Stimulated activated CD8-positive, alpha-beta memory T cell treated with anti-CD3 and anti-CD28 coated beads, Interleukin-15, amount 100 ng/mL, for 24 hours (primary cell): ENCODE measurements at regions not wholly inside any gene's neighbourhood (a gene's known extent, or its start where the extent isn't known, plus 50 kb on each side); places are given as distances from the start of the nearest gene placed in this dataset.
"Not testable (repeated sequence)": the region's sequence is repeated elsewhere in the genome, so short reads cannot be mapped to it uniquely, and the experiment has no call there.

Source experiments
- DNase-seq: peaks from one replicate; pipeline ENCODE4 v3.0.0-alpha.2; 2020; ENCODE audit warnings: low read depth

GRCh38 chr7:68754414-68754813 is 843.9 kb upstream of the AUTS2 start:
- no peak for DNase-seq

GRCh38 chr7:68756986-68757495 is 841.2 kb upstream of the AUTS2 start:
- DNase-seq: no peak

- no peak for DNase-seq
These were observed 837.7 kb upstream of the AUTS2 start for GRCh38 chr7:68760556-68760955.

GRCh38 chr7:68767462-68767861 is 830.8 kb upstream of the AUTS2 start:
- DNase-seq: no peak

GRCh38 chr7:68770649-68771048 is 827.6 kb upstream of the AUTS2 start:
- DNase-seq: no peak

GRCh38 chr7:68776326-68776725 is 821.9 kb upstream of the AUTS2 start:
- DNase-seq: no peak

- no peak for DNase-seq
These were observed 814.6 kb upstream of the AUTS2 start for GRCh38 chr7:68783684-68784083.

- no peak for DNase-seq
These were observed 813.2 kb upstream of the AUTS2 start for GRCh38 chr7:68785036-68785435.

- DNase-seq: no peak
These were observed 810.7 kb upstream of the AUTS2 start for GRCh38 chr7:68787566-68787965.

- not testable (repeated sequence) for DNase-seq
These were observed 809.7 kb upstream of the AUTS2 start for GRCh38 chr7:68788529-68788928.

- no peak for DNase-seq
These were observed 808.7 kb upstream of the AUTS2 start for GRCh38 chr7:68789597-68789996.

GRCh38 chr7:68792351-68792750 is 805.9 kb upstream of the AUTS2 start:
- DNase-seq: no peak

- DNase-seq: no peak
These were observed 804.8 kb upstream of the AUTS2 start for GRCh38 chr7:68793513-68793912.

- DNase-seq: no peak
These were observed 798.0 kb upstream of the AUTS2 start for GRCh38 chr7:68800316-68800715.

- no peak for DNase-seq
These were observed 793.1 kb upstream of the AUTS2 start for GRCh38 chr7:68805159-68805558.

GRCh38 chr7:68807666-68808065 is 790.6 kb upstream of the AUTS2 start:
- no peak for DNase-seq

GRCh38 chr7:68813551-68814080 is 784.7 kb upstream of the AUTS2 start:
- no peak for DNase-seq

GRCh38 chr7:68816491-68816890 is 781.8 kb upstream of the AUTS2 start:
- no peak for DNase-seq

GRCh38 chr7:68820321-68820720 is 778.0 kb upstream of the AUTS2 start:
- no peak for DNase-seq

GRCh38 chr7:68821846-68822245 is 776.4 kb upstream of the AUTS2 start:
- DNase-seq: no peak

GRCh38 chr7:68823996-68824780 is 774.1 kb upstream of the AUTS2 start:
- DNase-seq: no peak

GRCh38 chr7:68828575-68828974 is 769.7 kb upstream of the AUTS2 start:
- DNase-seq: no peak

GRCh38 chr7:68833422-68833821 is 764.9 kb upstream of the AUTS2 start:
- no peak for DNase-seq

- no peak for DNase-seq
These were observed 759.3 kb upstream of the AUTS2 start for GRCh38 chr7:68839014-68839413.
